ENCODE measurements at regions not wholly inside any gene's neighbourhood (a gene's known extent, or its start where the extent isn't known, plus 50 kb on each side); places are given as distances from the start of the nearest gene placed in this dataset.

- peaks cover 3% of the 10 kb centered on the region for H3K27me3 Mint-ChIP-seq (ENCODE audit: insufficient read depth, low read depth)
- Histone ChIP-seq H4K20me1 (ENCODE audit: low read depth) (no peaks in the 10 kb centered on the region), H3K27ac (no peak overlapping the region), H3K4me3 (no peak overlapping the region), H3K27me3 (no peaks in the 10 kb centered on the region), H3K9ac (no peak overlapping the region), H3K4me2 (no peak overlapping the region), H3K36me3 (no peaks in the 10 kb centered on the region), H3K4me1 (no peaks in the 10 kb centered on the region), H3K9me3 (ENCODE audit: low read depth) (no peaks in the 10 kb centered on the region), H3K79me2 (ENCODE audit: low read depth) (no peaks in the 10 kb centered on the region), H3F3A (ENCODE audit: low read depth) (no peaks in the 10 kb centered on the region), H2AFZ (replicated peaks) (no peak overlapping the region)
- peaks cover 4% of the 10 kb centered on the region for H3K9me3 Mint-ChIP-seq
- H3K4me3 Mint-ChIP-seq, result no peak overlapping the region
- peak; percentile 2 for DNase-seq (ENCODE audit: low spot score)
- no peaks in the 10 kb centered on the region for H3K4me1 Mint-ChIP-seq
- no peak overlapping the region for H3K27ac Mint-ChIP-seq
- peaks cover 2% of the 10 kb centered on the region for H3K36me3 Mint-ChIP-seq
- TF ChIP-seq EZH2 (IDR thresholded peaks at IDR 0.05) (no peak), EZH2phosphoT487 (IDR thresholded peaks at IDR 0.05) (no peak), CTCF (IDR thresholded peaks at IDR 0.05) (no peak)
Measured at GRCh38 chrX:9180623-9181022, 146.7 kb upstream of the FAM9B start.

GRCh38 chrX:9182041-9182440 is 148.1 kb upstream of the FAM9B start:
- H3F3A ChIP-seq (ENCODE audit: low read depth), result no peaks in the 10 kb centered on the region
- no peak for DNase-seq (ENCODE audit: low spot score)
- H3K27me3 ChIP-seq, result no peaks in the 10 kb centered on the region
- no peak for TF ChIP-seq EZH2 (IDR thresholded peaks at IDR 0.05)
- no peak for TF ChIP-seq CTCF (IDR thresholded peaks at IDR 0.05)
- no peak for TF ChIP-seq EZH2phosphoT487 (IDR thresholded peaks at IDR 0.05)
- H3K4me3 ChIP-seq, result no peak overlapping the region
- Mint-ChIP-seq H3K4me3 (no peak overlapping the region), H3K27me3 (ENCODE audit: insufficient read depth, low read depth) (peaks cover 3% of the 10 kb centered on the region), H3K36me3 (peaks cover 2% of the 10 kb centered on the region), H3K4me1 (peaks cover 6% of the 10 kb centered on the region), H3K27ac (no peak overlapping the region), H3K9me3 (peaks cover 4% of the 10 kb centered on the region)
- H3K4me2 ChIP-seq, result no peak overlapping the region
- H2AFZ ChIP-seq (replicated peaks), result no peak overlapping the region
- no peaks in the 10 kb centered on the region for H3K36me3 ChIP-seq
- no peaks in the 10 kb centered on the region for H3K4me1 ChIP-seq
- H4K20me1 ChIP-seq (ENCODE audit: low read depth), result no peaks in the 10 kb centered on the region
- no peaks in the 10 kb centered on the region for H3K79me2 ChIP-seq (ENCODE audit: low read depth)
- no peak overlapping the region for H3K27ac ChIP-seq
- no peak overlapping the region for H3K9ac ChIP-seq
- no peaks in the 10 kb centered on the region for H3K9me3 ChIP-seq (ENCODE audit: low read depth)

GRCh38 chrX:9183481-9183880 is 149.6 kb upstream of the FAM9B start:
- H3K79me2 ChIP-seq (ENCODE audit: low read depth), result no peaks in the 10 kb centered on the region
- H3K9ac ChIP-seq, result no peak overlapping the region
- no peak overlapping the region for H3K4me2 ChIP-seq
- TF ChIP-seq EZH2phosphoT487 (IDR thresholded peaks at IDR 0.05), result no peak
- TF ChIP-seq CTCF (IDR thresholded peaks at IDR 0.05), result no peak
- no peak for TF ChIP-seq EZH2 (IDR thresholded peaks at IDR 0.05)
- H3F3A ChIP-seq (ENCODE audit: low read depth), result no peaks in the 10 kb centered on the region
- H2AFZ ChIP-seq (replicated peaks), result no peak overlapping the region
- H3K27ac ChIP-seq, result no peak overlapping the region
- Mint-ChIP-seq H3K4me3 (no peak overlapping the region), H3K27me3 (ENCODE audit: insufficient read depth, low read depth) (peaks cover 3% of the 10 kb centered on the region), H3K36me3 (peaks cover 2% of the 10 kb centered on the region), H3K9me3 (peaks cover 4% of the 10 kb centered on the region), H3K4me1 (peaks cover 6% of the 10 kb centered on the region), H3K27ac (no peak overlapping the region)
- H3K27me3 ChIP-seq, result no peaks in the 10 kb centered on the region
- no peaks in the 10 kb centered on the region for H3K4me1 ChIP-seq
- no peak for DNase-seq (ENCODE audit: low spot score)
- H3K4me3 ChIP-seq, result no peak overlapping the region
- no peaks in the 10 kb centered on the region for H4K20me1 ChIP-seq (ENCODE audit: low read depth)
- H3K36me3 ChIP-seq, result no peaks in the 10 kb centered on the region
- H3K9me3 ChIP-seq (ENCODE audit: low read depth), result no peaks in the 10 kb centered on the region

Data from neural progenitor cell (in vitro differentiated cells).